Skin of body (tissue), 1 donor: ENCODE measurements at regions not wholly inside any gene's neighbourhood (a gene's known extent, or its start where the extent isn't known, plus 50 kb on each side); places are given as distances from the start of the nearest gene placed in this dataset.
"Not testable (repeated sequence)": the region's sequence is repeated elsewhere in the genome, so short reads cannot be mapped to it uniquely, and the experiment has no call there.

Experiments used
- DNase-seq: peaks from one replicate; lab custom pipeline; 2025; lab: John Stamatoyannopoulos, UW

GRCh38 chr14:28187902-28188830 is 578.4 kb upstream of the FOXG1 start:
- not testable (repeated sequence) for DNase-seq

- DNase-seq = no peak
Measured at GRCh38 chr14:28196878-28197277, 569.7 kb upstream of the FOXG1 start.

- DNase-seq = no peak
Measured at GRCh38 chr14:28220391-28220790, 546.2 kb upstream of the FOXG1 start.

DNA sequence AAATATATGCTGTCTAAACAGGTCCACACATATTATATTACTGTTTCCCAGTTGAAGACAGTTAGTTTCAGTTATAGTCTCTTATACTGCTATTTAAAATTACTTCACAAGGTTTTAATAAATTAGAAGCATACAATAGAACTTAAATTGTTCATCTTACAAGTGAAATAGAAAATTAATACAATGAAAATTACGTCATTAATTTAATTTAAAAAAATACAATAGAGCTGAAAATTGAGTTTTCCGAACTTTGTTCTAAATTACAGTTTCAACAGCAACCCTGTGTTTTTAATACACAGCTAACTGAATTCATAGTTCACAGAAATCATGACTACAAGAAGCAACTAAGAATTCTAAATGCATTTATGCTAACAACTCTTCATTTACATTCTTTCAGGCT is 525.7 kb upstream of the FOXG1 start:
- no peak for DNase-seq

DNA sequence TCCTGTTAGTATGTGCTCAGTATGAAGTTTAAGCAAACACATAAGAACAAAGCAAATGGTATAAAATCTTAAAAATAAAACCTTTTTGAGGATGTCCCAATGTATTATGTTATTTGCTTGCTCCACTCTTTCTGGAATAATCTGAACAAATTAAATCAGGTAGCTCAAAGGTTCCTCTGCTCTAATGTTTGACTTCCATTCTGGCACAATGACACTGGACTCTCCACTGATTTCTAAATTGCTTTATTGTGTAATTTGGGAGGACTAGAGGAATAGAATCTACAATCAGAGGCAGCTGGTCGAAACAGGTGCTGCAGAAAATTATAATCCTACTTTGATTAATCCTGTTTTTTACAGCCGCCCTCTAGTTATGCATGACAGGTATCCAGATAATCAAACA is 523.7 kb upstream of the FOXG1 start:
- DNase-seq = no peak

- DNase-seq = no peak
Measured at GRCh38 chr14:28243600-28243999, 523.0 kb upstream of the FOXG1 start.

- no peak for DNase-seq
Measured at GRCh38 chr14:28245216-28245615, 521.4 kb upstream of the FOXG1 start.

GRCh38 chr14:28247491-28247890 is 519.1 kb upstream of the FOXG1 start:
- no peak for DNase-seq

- not testable (repeated sequence) for DNase-seq
Measured at GRCh38 chr14:28252124-28252523, 514.5 kb upstream of the FOXG1 start.

DNA sequence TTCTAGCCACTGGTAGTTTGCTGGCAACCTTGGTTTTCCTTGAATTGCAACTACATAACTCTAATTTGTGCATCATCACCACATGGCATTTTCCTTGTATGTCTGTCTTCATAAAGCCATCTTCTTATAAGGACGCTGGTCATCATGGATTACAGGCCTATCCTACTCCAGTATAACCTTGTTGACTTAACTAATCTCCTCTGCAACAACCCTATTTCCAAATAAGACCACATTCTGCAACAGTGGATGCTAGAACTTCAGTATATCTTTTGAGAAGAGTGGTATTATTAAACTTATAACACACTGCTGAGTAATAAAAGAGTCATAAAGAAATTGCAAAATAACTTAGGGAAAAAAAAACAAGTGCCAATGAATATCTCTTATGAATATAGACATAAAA is 511.8 kb upstream of the FOXG1 start:
- no peak for DNase-seq

DNA sequence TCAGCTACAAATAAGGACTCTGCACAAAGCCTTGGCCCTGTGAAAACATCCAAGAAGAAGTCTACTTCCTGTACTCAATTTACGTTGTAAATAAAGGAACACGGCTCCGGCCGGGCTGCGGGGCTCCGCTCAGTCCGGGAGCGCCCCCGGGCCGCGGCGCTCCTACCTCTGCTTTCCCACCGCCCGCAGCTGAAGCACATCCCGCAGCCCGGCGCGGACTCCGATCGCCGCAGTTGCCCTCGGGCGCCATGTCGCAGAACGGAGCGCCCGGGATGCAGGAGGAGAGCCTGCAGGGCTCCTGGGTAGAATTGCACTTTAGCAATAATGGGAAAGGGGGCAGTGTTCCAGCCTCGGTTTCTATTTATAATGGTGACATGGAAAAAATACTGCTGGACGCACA is 502.3 kb upstream of the FOXG1 start:
- no peak for DNase-seq

- DNase-seq = no peak
Measured at GRCh38 chr14:28272270-28272669, 494.3 kb upstream of the FOXG1 start.

DNA sequence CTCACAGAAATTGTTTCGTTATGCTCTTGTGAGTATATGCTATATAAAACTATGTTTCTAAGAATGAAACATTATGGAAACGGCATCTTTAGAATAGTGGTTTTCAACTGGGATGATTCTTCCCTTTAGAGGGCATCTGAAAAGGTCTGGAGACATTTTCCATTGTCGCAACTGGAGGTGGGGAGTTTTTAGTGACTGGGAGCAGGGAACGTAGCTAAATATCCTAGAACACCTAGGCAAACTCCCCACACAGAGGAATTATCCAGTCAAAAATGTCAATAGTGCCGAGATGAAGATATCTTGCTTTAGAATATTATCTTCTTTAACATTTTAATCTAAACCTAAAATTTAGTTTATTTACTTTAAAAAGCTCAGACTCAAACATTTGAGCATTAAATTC is 486.1 kb upstream of the FOXG1 start:
- DNase-seq = no peak

- no peak for DNase-seq
Measured at GRCh38 chr14:28280997-28281598, 485.5 kb upstream of the FOXG1 start.

DNA sequence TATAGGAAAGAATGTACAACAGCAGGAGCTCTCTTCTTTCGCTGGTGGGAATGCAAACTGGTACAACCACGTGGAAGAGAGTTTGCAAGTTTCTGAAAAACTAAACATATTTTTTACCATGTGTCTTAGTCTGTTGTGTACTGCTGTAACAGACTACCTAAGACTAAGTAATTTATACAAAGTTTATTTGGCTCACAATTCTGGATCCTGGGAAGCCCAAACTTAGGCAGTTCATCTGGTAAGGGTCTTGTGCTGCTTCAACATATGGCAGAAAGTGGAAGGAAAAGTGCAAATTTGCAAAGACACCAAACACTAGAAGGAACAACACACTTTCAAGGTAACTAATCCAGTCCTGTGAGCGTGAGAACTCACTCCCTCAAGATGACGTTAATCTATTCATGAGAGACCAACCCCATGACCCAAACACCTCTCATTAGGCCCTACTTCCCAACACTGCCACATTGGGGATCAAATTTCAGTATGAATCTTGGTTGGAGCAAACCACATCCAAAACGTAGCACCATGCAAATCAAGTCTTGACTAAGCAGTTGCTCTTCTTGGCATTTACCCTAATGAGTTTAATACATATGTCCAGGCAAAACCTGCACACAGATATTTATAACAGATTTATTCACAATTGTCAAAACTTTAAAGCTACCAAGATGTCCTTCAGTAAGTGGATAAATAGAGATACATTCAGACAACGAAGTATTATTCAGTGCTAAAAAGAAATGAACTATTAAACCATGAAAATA is 481.9 kb upstream of the FOXG1 start:
- no peak for DNase-seq

GRCh38 chr14:28294834-28295440 is 471.6 kb upstream of the FOXG1 start:
- no peak for DNase-seq

- no peak for DNase-seq
Measured at GRCh38 chr14:28297559-28297958, 469.0 kb upstream of the FOXG1 start.

DNA sequence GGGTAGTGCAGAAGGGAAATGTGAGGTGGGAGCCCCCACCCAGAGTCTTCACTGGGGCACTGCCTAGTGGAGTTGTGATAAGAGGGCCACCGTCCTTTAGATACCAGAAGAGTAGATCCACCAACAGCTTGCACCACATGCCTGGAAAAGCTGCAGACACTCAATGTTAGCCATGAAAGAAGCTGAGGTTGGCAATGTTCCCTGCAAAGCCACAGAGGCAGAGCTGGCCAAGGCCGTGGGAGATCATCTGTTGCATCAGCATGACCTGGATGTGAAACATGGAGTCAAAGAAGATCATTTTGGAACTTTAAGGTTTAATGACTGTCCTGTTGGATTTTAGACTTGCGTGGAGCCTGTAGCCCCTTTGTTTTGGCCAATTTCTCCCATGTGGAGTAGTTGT is 468.4 kb upstream of the FOXG1 start:
- no peak for DNase-seq

GRCh38 chr14:28299227-28299626 is 467.4 kb upstream of the FOXG1 start:
- no peak for DNase-seq

DNA sequence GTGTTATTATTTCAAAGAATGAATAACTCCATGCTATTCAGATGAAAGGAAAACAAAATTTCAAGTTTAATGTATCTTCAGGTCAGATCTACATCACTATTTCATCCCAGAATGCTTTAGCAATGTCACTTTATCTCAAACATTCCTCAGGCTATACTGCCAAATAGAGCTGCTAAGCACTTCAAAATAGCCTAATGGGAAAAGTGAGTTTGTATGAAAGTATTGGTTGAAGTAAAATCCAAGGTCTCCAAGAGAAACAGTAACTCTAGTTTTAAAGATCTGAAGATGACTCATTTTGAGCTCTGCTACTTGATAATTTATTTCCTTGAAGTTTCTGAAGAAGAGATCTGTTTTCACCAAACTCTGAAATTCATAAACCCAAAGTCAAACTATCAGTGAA is 466.2 kb upstream of the FOXG1 start:
- DNase-seq = no peak

- no peak for DNase-seq
Measured at GRCh38 chr14:28301179-28301578, 465.4 kb upstream of the FOXG1 start.

- no peak for DNase-seq
Measured at GRCh38 chr14:28303248-28303647, 463.3 kb upstream of the FOXG1 start.
